Thyroid gland (tissue), 4 donors: ENCODE measurements at regions not wholly inside any gene's neighbourhood (a gene's known extent, or its start where the extent isn't known, plus 50 kb on each side); places are given as distances from the start of the nearest gene placed in this dataset.

Experiments used
- CTCF ChIP-seq, 6 experiments: fragments of 200-600 bp in 3 of 6; fragments of 450-650 bp in 3 of 6; sonication (generic) in 3 of 6; IDR thresholded peaks; one replicate each; pipeline ENCODE4 v1.5.1; 2016 to 2019; ENCODE audit warnings: antibody characterized with exemption in 6 of 6, mild to moderate bottlenecking in 2 of 6, inconsistent platforms in 1 of 6, moderate library complexity in 1 of 6
- POLR2A ChIP-seq, 2 donors: fragments of 450-650 bp; IDR thresholded peaks; one replicate each; pipeline ENCODE4 v1.6.1; 2017; ENCODE audit warnings: antibody characterized with exemption in 2 of 2, mild to moderate bottlenecking in 2 of 2, moderate library complexity in 1 of 2

GRCh38 chr5:29720954-29721353 lies 1472.5 kb upstream of the CDH6 start:
- TF ChIP-seq CTCF (IDR thresholded peaks at IDR 0.05), result no peak
- no peak for TF ChIP-seq POLR2A (IDR thresholded peaks at IDR 0.05)
